ENCODE measurements at regions not wholly inside any gene's neighbourhood (a gene's known extent, or its start where the extent isn't known, plus 50 kb on each side); places are given as distances from the start of the nearest gene placed in this dataset.

- no peak overlapping the region for H3K27ac ChIP-seq
- no peak for DNase-seq
- TF ChIP-seq POLR2A (IDR thresholded peaks at IDR 0.05) (no peak), CTCF (IDR thresholded peaks at IDR 0.05 in 8 of 11, conservative IDR thresholded peaks at IDR 0.05 in 3 of 11) (no peak), POLR2AphosphoS5 (IDR thresholded peaks at IDR 0.05) (no peak)
- no peaks in the 10 kb centered on the region for H3K4me1 ChIP-seq
- H3K4me3 ChIP-seq = no peak overlapping the region
- peaks cover 0 to 18% (median 2%) of the 10 kb centered on the region in 8 donors for H3K9me3 ChIP-seq
- 66 to 82% (median 73%) methylated on average over 3 of the region's 3 CpGs for whole genome bisulfite sequencing, 5 donors
- H3K27me3 ChIP-seq (replicated peaks in 1 of 7) = no peaks in the 10 kb centered on the region
- intact Hi-C loops (cut with DNase I; ENCODE audit: low total_unique reads) = no loop called here
- H3K36me3 ChIP-seq = no peaks in the 10 kb centered on the region
Observed at GRCh38 chr17:54425671-54426070, 475.0 kb upstream of the TOM1L1 start.

GRCh38 chr17:54426296-54426886 is 474.3 kb upstream of the TOM1L1 start:
- TF ChIP-seq CTCF (IDR thresholded peaks at IDR 0.05 in 8 of 11, conservative IDR thresholded peaks at IDR 0.05 in 3 of 11) (no peak), POLR2A (IDR thresholded peaks at IDR 0.05) (no peak), POLR2AphosphoS5 (IDR thresholded peaks at IDR 0.05) (no peak)
- 36 to 55% (median 51%) methylated on average over 1 of the region's 1 CpG for WGBS, 5 donors
- no peaks in the 10 kb centered on the region for H3K4me1 ChIP-seq
- no peak overlapping the region for H3K27ac ChIP-seq
- no peak for DNase-seq
- H3K9me3 ChIP-seq = peaks cover 0 to 14% (median 0%) of the 10 kb centered on the region in 8 donors
- intact Hi-C loops (cut with DNase I; ENCODE audit: low total_unique reads) = no loop called here
- no peaks in the 10 kb centered on the region for H3K27me3 ChIP-seq (replicated peaks in 1 of 7)
- no peak overlapping the region for H3K4me3 ChIP-seq
- no peaks in the 10 kb centered on the region for H3K36me3 ChIP-seq

GRCh38 chr17:54435966-54436365 is 464.7 kb upstream of the TOM1L1 start:
- WGBS, 5 donors = 69 to 74% (median 73%) methylated on average over 9 to 10 of the region's 10 CpGs
- no peak overlapping the region for H3K27ac ChIP-seq
- TF ChIP-seq CTCF (IDR thresholded peaks at IDR 0.05 in 8 of 11, conservative IDR thresholded peaks at IDR 0.05 in 3 of 11) (no peak), POLR2AphosphoS5 (IDR thresholded peaks at IDR 0.05) (no peak), POLR2A (IDR thresholded peaks at IDR 0.05) (no peak)
- no peak for DNase-seq
- no peaks in the 10 kb centered on the region for H3K27me3 ChIP-seq (replicated peaks in 1 of 7)
- H3K4me3 ChIP-seq = no peak overlapping the region
- intact Hi-C loops (cut with DNase I; ENCODE audit: low total_unique reads) = no loop called here
- H3K36me3 ChIP-seq = no peaks in the 10 kb centered on the region
- H3K4me1 ChIP-seq = no peaks in the 10 kb centered on the region
- H3K9me3 ChIP-seq = peaks cover 0 to 30% (median 0%) of the 10 kb centered on the region in 8 donors

GRCh38 chr17:54439816-54440215 is 460.8 kb upstream of the TOM1L1 start:
- no peak for DNase-seq
- no peak for TF ChIP-seq POLR2AphosphoS5 (IDR thresholded peaks at IDR 0.05)
- no peak for TF ChIP-seq POLR2A (IDR thresholded peaks at IDR 0.05)
- TF ChIP-seq CTCF (IDR thresholded peaks at IDR 0.05 in 8 of 11, conservative IDR thresholded peaks at IDR 0.05 in 3 of 11) = no peak
- peaks cover 0 to 34% (median 2%) of the 10 kb centered on the region in 8 donors for H3K9me3 ChIP-seq
- H3K4me1 ChIP-seq = no peaks in the 10 kb centered on the region
- 67 to 82% (median 75%) methylated on average over 7 of the region's 7 CpGs for WGBS, 5 donors
- H3K36me3 ChIP-seq = no peaks in the 10 kb centered on the region
- H3K27me3 ChIP-seq (replicated peaks in 1 of 7) = no peaks in the 10 kb centered on the region
- no peak overlapping the region for H3K4me3 ChIP-seq
- intact Hi-C loops (cut with DNase I; ENCODE audit: low total_unique reads) = no loop called here
- no peak overlapping the region for H3K27ac ChIP-seq
